NCI-H2029 treated with DMSO at 0.1 percent for 48 hours (cell line): ENCODE measurements at regions not wholly inside any gene's neighbourhood (a gene's known extent, or its start where the extent isn't known, plus 50 kb on each side); places are given as distances from the start of the nearest gene placed in this dataset.
"Not testable (repeated sequence)": the region's sequence is repeated elsewhere in the genome, so short reads cannot be mapped to it uniquely, and the experiment has no call there.

Experiments
- DNase-seq: peaks from one replicate; lab custom pipeline; 2025; lab: John Stamatoyannopoulos, UW

DNA sequence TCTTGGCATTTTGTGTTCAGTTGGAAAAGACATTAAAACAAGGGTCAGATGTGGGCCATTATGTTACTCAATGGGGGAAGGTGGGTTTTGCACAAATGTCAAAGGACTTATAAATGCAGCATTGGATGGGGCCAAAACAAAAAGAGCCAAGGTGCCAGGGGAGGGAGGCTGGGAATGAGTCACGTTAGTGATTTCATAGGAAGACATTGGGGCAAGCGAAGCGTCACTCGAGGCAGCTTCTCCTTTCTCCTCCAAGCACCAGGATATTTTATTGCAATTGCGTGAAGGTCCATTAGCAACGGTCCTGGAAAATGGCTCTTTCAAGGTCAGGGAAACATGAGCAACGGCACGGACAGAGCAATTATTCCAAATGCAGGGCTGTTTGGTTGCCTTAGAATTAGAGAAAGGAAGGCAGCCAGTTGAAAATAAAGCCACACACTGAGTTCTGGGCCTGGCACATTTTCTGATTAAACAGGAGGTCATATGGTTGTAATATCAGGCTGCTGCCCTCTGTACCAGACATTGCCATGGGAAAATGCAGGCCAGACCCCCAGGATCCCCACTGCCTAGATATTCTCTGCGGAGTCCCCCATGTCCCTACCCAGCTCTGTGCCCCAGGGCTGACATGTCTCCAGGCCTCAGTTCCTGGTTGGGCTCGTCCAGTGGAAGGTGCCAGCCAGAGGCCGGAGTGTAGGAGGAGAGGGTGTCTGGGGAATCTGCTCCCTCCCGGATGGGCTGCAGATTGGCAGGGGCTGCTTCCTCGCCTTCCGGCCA is 63.3 kb upstream of the NANOS1 start:
- no peak for DNase-seq

DNA sequence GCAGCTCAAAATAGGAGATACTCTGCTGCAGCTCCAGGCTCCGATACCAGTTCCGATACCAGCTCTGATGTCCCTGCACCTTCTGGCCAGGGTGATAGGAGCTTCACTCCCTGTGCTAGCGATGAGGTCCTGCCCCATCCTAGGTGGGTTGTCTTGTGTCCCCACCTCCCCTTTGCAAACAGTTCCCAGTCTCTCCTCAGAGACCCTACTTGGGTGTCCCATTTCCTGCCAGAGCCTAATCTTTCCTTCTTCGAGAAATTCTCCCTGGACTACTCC is 62.7 kb upstream of the NANOS1 start:
- no peak for DNase-seq

DNA sequence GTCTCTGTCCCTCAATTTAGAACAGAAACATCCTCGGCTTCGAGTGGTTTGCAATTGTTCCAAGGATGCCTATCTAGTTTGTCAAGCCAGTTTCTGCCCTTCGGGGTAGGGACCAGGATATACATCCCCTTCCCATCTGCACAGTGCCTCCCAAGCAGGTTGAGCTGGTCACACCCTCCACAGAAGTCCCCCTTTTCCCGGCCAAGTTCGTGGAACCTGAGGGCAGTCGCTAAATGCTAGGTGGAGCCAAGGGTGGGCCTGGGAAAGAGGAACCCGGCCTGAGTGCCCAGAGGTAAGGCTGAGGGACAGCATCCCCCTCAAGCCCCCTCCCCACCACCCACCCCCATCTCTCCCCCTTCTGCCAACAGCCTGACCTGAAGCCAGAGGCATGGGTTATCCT is 62.4 kb upstream of the NANOS1 start:
- DNase-seq: no peak

DNA sequence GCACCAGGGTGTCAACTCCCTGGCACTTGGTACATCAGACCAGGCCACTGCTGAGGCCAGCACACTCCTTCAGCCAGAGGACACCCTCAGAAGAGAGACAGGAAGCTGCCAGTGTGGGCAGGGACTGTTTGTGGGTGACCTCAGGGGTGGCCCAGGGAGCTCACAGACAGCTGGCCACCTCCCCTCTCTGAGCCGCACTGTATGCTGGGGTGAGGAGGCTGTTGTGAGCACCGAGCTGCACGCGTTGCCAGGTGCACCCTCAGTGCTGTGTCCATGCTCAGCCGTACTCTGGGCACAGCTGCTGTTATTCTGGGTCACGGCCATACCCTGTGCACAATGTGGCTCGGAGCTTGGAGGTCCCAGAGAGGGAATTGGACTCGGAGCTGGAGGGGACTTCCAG is 61.5 kb upstream of the NANOS1 start:
- DNase-seq: no peak

DNA sequence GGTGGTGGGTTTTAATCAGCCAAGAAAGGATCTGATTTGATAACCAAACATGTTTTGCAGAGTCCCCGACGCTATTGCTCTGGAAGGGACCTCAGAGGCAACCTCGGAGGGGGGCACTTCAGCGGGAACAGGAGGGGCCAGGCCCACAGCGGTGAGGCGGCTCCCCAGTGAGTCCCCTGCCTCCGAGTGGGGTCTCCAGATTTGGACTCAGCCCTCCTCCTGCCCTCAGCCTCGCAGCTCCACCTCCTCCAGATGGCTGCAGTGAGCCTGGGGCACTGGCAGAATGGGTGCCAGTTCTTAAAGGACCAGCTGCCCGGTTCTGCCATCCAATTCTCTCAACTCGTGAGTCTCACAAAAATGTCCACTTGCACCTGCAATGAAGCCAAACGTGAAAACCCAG is 61.0 kb upstream of the NANOS1 start:
- no peak for DNase-seq

DNA sequence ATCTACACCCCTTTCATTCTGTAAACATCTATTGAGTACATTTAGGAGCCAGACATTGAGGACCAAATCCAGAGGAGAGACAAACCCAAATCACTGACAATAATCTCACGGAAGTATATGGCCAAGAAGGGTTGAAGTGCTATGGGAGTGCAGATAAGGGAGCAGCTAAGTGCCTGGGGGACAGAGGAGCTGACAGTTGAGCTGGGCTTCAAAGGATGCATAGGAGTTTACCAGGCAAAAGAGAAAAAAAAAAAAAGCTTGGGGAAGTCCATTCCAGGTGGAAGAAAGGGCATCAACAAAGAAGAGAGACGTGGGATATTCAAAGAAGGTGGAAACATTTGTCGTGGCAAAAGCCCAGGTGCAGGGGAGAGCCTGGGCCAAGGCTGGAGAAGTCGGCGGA is 60.5 kb upstream of the NANOS1 start:
- no peak for DNase-seq

DNA sequence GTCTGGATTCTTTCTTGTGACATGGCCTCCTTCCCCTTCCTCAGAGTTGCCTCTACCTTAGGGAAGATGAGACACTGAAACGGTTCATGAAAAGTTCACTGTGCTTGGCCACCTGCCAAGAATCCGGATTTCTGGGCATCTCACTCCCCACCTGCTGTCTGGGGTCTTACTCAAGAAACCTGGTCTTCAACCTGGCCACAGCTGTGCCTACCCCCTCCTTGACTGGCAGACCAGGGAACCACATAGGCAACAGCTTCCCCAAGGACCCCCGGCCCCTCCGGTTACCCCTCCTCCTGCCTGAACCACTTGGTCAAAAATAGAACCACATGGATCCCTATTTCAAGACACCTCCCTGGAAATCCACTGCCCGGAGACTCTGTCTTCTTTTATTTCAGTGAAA is 58.7 kb upstream of the NANOS1 start:
- no peak for DNase-seq

DNA sequence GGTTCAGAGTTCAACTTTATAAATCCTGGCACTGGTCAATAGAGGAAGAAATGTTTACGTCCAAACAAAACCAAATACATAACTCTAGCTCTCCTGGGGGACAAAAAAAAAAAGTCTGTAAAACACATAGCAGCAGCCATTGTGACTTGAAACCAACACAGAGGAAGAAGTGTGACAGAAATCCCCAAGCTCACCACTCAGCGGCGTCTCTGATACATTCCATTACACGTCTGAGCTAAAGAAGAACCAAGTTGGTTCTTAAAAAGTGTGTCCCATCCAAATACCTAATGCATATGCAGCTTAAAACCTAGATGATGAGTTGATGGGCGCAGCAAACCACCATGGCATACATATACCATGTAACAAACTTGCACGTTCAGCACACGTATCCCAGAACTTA is 58.3 kb upstream of the NANOS1 start:
- DNase-seq: no peak

DNA sequence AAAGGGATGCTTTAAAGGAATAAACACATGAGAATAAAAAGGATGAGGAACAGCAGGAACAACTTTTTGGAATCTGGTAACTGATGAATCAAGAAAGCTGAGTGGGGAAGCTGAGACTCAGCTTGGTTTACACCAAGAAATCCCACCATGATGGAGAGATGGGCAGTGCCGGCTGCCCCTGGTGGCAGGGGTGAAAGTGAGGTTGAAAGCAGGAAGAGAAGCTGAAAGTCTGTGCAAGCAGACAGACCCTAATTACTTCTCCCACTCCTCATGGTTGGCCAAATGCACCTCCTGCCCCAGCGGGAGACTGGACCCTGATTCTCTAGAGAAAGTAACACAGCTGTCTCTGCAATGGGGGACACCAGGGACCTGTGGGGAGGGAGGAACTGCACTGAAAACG is 57.6 kb upstream of the NANOS1 start:
- no peak for DNase-seq

DNA sequence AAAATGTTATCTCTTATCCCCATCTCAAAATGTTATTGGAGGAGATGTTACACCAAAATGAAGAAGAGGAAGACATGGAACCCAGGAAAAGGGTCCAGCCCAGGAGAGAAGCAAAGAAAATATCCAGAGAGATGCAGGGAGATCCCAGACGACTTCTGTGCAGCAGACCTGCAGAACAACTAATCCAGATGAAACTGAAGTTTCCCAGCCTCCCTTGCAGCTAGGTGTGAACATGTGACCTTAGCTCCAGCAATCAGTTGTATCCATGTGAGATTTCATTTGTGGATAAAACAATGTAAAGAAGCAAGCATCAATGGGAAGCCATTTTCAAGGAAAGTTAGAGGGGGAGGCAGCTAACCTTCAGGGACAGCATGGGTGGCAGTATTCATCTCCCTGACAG is 55.8 kb upstream of the NANOS1 start:
- no peak for DNase-seq

DNA sequence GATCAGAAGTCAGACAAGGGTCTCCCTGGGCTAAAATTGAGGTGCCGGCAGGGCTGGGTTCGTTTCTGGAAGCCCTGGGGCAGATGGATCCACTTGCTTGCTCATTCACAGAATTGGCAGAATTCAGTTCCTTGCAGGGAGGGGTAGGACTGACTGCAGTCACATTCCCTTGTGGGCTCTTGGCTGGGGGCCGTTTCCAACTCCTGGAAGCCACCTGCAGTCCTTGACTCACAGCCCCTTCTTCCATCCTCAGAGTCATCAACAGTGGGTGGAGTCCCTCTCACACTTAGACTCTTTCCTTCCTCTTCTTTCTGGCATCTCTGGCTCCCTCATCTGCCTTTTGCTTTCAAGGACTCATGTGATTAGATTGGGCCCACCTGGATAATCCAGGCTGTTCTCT is 54.6 kb upstream of the NANOS1 start:
- DNase-seq: no peak

DNA sequence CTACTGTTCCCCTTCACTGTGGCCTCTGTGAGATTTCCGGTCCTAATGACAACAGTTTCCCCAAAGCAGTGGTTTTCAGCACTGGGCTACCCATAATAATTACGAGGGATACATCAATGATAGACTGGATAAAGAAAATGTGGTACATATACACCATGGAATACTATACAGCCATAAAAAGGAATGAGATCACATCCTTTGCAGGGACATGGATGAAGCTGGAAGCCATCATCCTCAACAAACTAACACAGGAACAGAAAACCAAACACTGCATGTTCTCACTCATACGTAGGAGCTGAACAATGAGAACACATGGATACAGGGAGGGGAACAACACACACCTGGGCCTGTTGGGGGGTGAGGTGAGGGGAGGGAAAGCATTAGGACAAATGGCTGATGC is 53.3 kb upstream of the NANOS1 start:
- DNase-seq: not testable (repeated sequence)

DNA sequence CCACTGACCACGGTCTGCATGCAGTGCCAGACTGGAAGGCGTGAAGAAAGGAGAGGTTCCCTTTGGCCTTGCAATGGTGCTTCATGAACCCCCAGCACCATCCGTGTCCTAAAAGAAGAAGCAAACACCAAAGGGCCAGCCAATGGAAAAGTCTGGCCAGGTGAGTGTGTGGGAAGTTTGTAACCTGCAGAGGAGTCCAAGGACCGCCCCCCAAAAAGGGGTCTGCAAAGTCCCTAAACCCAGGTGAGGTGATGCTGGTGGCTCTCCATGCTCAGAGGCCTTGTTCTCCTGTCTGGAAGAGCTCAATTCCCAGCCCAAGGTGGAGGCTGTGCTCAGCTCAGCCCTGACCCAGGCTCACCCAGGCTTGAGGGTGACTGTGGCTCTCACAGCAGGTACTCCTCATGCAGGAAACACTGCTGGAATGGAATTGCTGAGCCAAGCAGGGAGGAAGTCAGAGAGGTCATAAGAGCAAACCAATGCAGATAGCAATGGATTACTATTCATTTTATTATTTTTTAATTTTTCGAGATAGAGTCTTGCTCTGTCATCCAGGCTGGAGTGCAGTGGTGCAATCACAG is 52.4 kb upstream of the NANOS1 start:
- no peak for DNase-seq

DNA sequence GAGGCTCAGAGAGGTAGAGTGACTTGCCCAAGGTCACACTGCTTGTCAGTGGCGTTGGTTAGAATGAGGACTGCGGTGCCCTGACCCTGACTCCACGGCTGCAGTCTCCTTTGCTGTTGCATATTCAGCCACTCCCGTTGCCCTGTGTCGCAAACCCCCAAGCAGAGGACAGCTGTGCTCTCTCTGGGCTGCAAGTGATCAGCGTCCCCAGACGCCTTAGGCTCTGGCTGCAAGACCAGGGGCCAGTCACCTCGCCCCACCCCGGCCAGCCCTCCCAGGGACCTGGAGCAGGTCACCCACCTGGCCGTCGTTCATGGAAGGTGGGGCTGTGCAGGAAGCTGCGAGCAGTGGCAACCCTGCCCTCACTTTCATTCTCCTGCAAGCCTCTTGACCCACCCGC is 51.7 kb upstream of the NANOS1 start:
- DNase-seq: no peak

DNA sequence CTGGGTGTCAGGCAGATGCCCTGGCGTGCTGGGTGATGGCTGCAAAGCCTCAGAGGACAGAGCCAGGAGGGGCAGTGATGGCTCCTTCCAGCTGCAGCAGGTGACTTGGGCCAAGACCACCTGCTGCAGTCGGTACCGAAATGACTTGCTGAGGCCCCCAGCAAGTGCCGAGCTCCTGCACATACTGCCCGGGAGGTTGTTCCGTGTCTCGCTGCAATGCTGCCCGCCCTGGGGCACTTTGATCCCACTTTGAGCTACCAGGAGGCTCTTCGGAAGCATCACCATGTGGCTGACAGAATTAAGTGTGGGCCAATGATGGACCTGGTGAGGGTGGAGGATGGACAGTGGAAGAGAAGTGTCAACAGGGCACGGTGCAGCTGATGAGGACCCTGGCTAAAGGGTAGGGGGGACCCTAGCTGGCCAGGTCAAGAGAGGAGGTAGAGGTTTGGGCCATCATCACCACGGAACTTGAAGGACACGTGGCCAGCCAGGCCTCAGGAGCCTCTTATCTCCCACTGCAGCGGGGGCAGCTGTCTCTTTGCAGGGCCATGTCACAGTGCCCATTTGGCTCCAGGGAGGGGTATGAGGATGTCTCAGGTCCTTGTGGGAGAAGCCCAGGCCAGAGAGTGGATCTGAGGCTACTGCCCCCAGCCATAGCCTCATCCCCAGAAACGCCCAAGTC is 51.1 kb upstream of the NANOS1 start:
- DNase-seq: no peak

DNA sequence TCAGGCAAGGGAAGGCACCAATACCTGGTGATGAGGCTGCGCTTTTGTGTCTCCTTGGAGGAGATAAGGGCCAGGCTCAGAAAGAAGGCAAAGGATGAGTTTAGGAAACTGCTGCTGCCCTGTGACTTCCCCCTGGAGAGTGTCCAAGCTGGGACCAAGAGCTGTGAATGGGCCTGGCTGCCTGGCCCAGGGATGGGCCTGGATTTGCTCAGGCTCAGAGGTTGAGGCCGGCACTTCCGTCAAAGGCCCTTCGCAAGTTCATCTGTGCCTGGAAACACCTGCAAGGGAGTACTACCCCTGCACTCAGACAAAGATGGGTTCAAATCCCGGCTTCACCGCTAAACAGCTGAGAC is 50.5 kb upstream of the NANOS1 start:
- no peak for DNase-seq

DNA sequence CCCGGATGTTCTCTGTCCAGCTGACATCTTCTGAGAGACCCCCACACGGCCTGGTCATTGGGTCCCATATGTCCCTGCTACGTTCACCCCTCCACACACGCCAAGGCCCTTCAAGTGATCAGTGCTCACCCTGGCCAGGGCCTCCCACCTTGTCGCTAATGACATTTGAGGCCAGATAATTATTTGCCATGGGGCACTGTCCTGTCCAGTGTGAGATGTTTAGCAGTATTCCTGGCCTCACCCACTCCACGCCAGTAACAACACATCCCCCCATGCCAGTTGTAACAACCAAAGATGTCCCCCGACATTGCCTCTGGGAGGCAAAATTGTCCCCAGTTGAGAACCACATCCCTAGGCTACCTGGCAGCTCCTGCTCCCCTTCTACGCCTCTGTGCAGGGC is 49.9 kb upstream of the NANOS1 start:
- DNase-seq: no peak
